ENCODE measurements at regions not wholly inside any gene's neighbourhood (a gene's known extent, or its start where the extent isn't known, plus 50 kb on each side); places are given as distances from the start of the nearest gene placed in this dataset.

GRCh38 chr13:99778500-99778899, 193.1 kb downstream of the ZIC5 start:
- TF ChIP-seq POLR2A (IDR thresholded peaks at IDR 0.05), result no peak
- TF ChIP-seq CTCF (IDR thresholded peaks at IDR 0.05), result no peak
